NCI-H2081 treated with DMSO at 0.1 percent for 48 hours (cell line): ENCODE measurements at regions not wholly inside any gene's neighbourhood (a gene's known extent, or its start where the extent isn't known, plus 50 kb on each side); places are given as distances from the start of the nearest gene placed in this dataset.

Experiments used
- DNase-seq: peaks from one replicate; lab custom pipeline; 2025; lab: John Stamatoyannopoulos, UW

DNA sequence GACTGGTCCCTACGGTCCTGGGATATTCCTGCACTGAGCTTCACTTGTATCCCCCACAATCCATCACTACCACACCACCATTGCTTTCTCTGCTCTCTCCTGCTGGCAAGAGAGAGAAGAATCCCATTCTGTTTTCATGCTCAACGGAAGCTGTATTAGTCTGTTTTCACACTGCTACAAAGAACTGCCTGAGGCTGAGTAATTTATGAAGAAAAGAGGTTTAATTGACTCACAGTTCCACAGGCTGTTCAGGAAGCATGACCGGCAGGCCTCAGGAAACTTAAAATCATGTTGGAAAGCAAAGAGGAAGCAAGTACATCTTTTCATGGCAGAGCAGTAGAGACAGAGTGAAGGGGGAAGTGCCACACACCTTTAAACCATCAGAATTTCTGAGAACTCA is 260.4 kb upstream of the LYZL1 start:
- no peak for DNase-seq

DNA sequence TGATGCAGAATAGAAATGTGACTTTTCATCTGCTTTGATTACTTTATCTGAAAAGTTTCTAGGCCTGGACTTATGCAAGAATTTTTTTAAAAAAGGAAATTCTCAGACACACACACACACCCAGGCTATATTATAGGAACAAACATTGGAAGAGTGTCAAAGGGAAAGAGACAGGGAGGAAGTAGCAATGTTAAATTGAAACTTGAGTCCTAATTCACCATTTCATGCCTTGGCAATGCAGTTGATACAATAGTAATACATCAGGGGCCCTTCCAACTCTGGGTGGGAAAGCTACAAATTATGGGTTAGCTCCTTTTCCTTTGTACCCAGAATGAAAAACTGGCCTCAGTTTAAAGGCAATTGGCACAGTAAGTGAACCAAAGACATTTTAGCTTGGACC is 258.0 kb upstream of the LYZL1 start:
- no peak for DNase-seq

DNA sequence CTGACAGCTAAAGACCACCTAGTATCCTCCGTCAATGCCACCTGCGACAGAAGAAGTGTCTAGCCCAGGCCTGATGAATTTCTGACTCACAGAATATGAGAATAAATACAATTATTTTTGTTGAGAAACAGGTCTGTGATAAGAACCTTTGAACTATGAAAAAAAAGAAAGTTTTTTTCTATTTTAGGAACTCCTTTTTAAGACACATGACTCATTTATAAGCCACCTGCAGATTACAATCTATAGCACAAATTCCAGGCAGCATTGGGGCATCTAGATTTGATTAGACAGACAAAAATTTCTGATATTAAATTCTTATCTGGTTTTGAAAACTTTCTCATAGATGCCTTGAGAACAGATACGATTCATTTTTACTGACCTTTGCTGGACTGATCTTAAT is 256.7 kb upstream of the LYZL1 start:
- DNase-seq, result no peak

DNA sequence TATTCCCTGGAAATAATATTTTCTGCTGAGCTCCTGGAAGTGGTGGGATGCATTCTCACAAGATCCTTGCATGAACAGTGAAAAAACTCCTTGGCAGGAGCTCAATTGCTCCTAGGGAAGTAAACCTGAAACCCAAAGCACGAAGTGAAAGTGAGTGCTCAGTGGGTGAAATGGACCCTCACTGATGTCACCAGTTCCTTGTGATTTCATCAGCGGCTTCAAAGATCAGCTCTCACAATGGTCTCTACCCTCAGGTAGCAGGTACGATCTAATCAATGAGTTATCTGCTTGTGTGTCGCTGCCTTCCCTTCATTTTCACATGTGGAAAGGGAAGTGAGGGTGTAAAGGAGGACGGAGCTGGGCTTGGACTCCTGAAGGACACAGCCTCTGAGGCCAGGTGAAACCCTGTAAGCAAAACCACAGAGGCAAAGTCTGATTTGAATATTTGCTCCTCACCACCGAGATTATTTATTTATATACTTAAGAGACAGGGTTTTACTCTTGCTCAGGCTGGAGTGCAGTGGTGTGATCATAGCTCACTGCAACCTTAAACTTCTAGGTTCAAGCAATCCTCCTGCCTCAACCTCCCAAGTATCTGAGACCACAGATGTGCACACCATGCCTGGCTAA is 255.4 kb upstream of the LYZL1 start:
- DNase-seq, result no peak

DNA sequence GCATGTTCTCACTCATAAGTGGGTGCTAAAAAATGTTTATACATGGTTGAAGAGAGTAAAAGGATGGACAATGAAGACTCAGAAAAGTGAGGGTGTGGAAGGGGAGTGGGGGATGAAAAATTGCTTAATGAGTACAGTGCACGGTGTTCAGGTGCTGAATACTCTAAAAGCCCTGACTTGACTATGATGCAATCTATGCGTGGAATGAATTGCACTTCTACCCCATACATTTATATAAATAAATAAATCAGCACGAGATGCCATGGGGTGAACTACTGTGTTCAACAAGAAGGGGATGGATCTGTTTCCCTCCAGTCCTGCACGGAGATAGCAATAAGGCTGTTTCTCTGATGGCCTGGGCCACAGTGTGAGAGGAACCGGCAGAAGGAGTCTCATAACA is 254.3 kb upstream of the LYZL1 start:
- no peak for DNase-seq

DNA sequence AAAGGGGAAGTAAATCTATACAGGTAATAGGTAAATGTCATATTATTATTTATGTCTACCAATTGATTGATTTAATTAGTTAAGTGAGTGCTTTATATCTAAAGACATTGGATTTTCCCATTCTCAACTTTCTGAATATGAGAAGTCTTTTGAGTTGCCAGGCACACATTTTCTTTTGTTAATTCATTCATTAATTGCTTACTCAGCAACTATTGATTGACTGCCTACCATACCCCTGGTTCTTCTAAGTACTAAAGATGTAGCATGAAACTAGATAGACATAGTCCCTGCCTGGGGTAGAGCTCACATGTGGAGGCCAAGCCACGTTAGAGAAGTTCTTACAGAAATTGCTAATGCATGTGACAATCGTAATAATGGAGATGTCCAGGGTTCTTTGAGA is 253.1 kb upstream of the LYZL1 start:
- DNase-seq, result no peak

DNA sequence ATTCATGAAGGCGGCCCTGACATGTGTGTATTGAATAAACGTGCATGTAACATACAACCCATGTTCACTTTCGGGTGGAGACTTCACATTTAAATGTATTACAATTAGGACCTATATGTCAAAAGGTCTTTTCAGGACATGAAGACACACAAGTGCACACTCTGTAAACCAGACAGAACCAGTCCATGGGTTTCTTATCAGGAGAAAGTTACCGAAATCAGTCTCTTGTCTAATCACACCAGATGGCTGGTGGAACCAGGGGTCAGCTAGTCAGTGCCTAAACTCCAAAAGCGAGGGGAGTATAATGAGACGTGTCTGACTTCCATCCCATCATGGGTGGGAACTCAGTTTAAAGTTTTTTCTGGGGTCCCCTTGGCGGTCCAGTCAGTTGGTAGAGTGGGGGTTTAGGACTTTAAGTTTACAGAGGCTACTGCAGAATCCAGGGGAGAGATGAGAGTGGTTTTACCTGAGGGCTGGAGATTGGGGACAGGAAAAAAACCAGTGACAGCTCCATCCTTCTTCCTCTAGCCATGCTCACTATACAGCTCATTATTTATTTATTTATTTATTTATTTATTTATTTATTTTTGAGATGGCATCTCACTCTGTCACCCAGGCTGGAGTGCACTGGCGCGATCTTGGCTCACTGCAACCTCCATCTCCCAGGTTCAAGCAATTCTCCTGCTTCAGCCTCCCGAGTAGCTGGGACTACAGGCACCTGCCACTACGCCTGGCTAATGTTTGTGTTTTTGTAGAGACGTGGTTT is 251.3 kb upstream of the LYZL1 start:
- DNase-seq, result no peak

DNA sequence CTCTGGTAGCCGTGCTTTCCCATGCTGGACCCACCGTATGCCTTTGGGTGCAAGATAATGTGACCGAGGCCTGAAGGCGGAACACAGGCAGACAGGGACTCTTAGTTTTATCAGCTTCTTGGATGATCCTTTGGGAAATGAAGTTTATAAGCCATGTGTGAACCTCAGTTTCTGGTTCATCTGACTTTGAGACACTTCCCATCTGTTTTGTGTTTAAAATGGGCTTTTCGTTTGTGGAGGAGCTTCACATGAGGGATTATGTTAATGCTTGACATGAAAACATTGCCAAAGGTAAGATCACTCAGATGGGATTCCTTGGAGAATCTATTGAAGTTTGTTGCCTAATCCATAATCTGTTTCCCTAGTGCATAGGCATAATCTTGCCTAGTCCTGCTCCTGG is 249.8 kb upstream of the LYZL1 start:
- DNase-seq, result no peak

DNA sequence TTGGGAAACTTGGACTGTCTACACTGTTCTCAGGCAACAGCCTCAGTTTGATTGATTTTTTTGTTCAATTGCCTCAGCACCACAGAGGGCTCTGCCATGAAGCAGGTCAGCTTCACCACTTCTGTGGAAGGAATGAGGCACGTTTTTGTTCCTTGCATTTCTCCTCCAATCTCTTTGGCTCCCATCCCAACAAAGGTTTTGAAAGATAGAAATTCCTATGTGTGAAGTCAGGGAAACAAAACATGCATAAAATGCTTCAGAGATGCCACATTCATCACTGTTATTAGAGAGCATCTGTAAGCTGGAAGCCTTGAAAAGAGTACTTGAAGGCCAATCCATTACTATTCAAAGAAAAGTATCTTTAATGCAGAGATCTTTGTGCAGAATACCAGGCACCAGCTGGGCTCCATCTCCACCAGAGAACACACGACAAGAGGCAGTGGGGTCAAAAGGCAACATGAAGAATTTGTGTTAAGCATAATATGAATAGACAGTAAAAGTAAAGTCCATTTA is 249.1 kb upstream of the LYZL1 start:
- DNase-seq, result no peak

DNA sequence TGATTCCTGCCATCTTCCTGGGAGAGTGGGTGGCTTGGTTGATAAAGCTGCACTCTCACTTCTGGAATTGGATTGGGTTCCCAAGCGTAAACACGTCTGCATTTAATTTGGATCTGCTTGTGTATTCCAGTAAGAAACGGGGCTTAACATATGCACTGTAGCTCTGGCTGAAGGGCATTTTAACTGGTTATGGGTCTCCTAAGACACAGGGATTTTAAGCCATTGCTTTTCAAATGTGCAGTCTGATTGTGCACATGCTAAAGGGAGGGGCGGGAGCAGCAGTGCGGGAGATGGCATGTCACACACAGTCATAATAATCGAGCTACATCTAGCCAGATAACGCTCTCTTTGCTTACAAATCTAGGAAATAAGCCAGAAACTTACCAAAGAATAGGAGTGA is 247.3 kb upstream of the LYZL1 start:
- DNase-seq, result no peak

DNA sequence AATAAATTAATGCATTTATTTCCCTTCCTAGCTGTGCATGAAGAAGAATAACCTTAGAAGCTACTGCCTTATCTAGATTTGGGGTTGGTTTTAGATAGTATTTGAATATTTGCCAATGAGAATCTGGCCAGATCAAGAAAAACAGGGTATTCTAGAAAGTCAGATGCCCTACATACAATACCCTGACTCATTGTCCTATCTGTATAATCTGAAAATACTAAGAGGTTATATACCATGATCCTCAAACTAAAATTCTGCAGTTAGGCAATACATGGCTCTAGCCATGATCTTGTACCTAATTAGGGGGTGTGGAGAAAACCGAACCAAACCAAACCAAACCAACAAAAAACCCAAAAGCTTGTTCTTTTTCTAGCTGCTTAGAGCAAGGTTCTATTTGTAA is 240.4 kb upstream of the LYZL1 start:
- no peak for DNase-seq

DNA sequence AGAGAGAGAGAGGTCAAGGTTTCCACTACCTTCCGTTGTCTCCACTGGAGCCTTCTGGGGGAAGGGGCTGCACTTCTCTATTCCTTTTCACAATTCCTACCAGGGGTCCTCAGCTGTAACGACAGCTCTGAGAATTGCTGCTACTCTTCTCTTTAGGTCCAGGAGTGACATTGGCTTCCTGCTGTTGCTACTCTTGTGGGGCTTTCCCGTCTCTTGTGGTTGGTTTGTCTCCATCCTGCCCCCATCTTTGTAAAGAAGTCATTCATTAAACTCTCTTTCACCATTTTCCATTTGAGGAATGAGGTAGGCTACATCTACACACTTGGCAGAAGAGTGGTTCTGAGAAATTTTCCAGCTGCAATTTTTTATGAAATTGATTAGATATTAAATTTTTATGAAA is 238.8 kb upstream of the LYZL1 start:
- no peak for DNase-seq

DNA sequence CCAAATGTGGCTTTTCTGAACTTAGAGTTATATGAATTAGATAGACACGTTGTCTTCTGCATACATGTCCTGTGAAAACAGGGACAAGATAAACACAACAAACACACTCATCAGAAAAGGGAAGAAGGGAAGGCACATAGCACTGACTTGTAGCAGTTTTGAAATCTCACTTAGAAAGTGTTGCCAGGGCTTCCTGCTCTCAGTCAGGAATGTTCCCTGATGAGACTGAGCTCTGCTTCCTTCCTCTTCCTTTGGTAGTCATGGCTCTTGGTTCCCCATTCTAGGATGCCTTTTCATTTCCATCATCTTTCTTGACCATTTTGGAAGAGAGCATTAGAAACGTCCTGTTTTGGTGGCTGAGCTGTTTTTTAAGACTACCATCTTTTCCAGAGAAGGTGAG is 233.8 kb upstream of the LYZL1 start:
- DNase-seq, result no peak

DNA sequence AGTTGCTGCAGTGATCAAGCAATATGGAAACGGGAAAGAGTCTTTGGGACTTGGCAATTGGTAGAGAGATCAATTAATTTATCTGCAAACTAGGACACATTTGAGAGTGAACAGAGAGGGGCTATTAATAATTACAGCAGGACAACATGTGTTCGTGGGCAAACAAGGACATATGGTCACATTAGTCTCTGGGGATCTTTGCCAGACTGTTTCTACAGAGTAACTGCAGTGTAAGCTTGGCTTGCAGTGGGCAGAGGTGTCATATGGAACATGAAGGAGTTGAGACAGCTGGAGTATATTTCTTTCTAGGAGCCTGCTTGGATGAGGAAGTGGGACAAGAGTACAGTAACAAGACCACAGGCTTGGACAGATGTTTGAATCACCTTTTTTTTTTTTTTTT is 232.1 kb upstream of the LYZL1 start:
- no peak for DNase-seq

DNA sequence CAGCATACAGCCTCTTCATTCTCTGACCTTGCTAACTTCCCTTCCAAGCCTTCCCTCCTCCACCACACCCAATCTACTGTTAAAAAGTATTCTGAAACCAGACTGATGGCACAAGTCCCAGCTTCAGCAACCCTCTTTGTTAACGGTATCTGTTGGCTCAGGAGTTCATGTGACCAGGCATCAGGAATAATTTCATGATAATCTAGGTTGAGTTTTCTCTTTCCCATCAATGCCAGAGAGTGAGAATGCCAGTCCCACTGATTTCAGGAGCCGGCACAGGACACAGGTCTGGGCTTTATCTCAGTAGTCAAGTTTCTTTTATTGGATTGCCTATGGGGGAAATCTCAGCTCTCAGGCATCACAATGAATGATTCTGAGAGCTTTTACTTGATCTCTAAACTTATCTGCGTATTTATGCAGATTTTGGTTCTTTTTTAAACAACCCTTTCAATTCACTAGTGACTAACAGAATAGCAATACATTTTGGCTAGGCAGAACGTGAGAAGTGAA is 231.0 kb upstream of the LYZL1 start:
- DNase-seq, result no peak

DNA sequence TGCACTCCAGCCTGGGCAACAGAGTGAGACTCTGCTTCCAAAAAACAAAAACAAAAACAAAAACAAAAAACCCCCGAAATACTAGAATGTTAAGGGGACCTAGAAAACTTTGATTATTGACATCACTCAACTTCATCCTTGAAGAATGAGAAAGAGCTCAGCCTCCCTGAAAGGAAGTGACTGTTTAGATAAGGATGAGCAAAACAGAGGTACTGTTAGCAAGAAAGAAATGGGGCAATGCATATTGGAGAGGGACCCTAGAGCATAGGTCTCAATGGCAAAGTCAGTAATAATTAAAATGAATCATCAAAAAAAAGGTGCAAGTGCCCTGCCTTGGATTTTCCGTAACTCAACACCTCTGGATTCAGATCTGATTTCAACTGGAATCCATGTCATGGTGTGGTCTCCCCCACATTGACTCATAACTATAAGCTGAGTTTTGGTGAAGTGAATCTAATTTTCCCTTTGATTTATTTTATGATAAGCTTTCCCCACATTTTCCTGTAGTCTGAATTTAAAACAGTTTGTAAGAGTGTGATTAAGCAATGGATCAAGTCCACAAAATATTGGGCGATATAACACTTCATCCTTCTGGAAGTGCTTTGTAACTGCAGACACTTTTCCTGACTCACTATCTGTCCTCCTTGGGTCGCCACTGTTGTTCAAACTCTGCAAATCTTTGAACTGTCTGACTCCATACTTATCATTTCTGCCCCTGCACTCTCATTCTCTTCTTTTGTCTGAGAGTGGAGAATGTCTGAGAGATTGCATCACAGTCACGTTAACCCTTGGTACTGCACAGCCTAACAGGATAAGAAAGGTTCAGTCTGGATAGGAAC is 224.8 kb upstream of the LYZL1 start:
- no peak for DNase-seq

DNA sequence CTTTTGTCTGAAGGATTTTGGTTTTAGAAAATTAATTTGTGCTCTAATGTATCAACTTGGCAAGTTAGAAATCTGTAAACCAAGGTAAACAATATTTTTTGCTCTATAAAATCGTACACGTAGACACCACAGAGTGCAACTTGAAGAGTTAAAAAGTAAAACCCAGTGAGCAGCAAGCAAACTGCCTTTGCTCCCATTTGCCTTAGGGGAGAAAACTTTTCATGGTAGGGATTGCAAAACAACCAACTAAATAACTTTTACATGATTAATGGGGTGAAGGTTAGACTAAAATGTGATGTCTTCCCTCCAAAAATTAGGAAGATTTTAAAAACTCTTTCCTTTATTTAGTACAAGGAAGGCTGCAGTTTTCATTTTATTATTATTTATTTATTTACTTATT is 224.2 kb upstream of the LYZL1 start:
- DNase-seq, result no peak

DNA sequence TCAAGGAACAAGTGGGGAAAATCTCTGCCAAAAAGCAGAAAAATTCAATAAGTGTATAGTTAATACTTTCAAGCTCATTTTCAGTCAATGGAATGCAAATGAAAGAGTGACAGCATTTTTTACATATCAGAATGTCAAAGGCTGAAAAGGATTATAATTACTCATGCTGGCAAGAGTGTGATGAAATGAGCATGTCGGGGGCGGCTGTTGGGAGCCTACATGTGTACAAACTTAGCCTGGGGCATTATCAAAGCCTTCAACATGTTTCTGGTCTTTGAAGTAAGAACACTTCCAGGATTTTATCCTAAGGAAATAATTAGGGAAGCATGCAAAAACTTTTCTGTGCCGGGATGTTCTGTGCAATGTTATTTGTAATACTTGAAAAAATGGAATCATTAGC is 221.7 kb upstream of the LYZL1 start:
- DNase-seq, result no peak

DNA sequence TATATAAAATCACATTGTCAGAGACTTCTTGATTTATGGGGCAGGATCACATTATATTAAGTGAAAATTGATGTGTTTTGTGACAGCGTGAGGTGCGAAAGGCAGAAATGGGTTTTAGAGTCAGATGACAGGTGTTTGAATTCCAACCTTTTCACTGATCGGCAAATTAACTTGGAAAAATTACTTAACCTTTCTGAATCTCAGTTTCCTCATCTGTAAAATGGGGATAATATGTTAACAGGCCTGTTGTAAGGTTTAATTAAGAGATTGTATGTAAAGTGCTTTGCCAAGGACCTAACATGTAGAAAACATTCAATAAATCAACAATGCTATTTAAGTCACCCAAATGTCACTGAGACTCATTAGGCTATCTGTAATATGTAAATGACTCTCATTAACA is 221.2 kb upstream of the LYZL1 start:
- no peak for DNase-seq

DNA sequence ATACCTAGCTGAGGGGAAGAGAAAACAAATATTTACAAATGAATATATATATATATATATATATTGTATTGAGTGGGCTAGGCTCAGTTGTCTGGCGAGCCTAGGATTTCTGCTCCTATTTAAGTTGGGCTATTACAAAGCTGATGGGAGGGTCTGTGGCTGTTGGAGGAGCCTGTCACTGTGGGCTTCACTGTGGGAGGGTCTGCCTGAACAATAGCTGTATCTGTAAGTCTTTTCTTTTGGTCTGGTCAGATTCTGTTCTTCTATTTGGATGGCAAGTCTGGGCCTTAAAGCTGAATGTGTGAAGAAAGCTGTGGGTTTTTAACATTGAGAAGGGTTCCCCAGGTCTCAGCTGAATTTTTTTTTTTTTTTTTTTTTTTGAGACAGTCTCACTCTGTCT is 220.6 kb upstream of the LYZL1 start:
- DNase-seq, result no peak

DNA sequence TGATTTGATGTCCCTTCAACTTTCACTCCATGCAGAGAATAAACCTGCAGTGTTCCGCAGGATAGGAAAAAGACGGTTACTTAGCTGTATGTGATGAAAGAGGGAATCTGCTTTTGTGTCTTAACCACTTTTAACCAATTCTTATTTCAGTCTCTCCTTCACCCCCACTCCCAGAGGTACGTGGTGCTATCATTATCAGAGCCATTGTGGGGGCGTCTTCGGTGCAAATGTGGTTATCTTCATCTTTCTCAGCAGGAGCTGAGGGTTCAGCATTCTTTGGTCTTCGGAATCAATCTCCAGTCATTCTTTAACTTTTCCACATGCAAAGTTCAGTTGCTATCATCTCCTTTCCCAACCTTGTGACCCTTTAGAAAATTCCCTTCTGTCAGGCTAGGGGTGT is 219.9 kb upstream of the LYZL1 start:
- no peak for DNase-seq

DNA sequence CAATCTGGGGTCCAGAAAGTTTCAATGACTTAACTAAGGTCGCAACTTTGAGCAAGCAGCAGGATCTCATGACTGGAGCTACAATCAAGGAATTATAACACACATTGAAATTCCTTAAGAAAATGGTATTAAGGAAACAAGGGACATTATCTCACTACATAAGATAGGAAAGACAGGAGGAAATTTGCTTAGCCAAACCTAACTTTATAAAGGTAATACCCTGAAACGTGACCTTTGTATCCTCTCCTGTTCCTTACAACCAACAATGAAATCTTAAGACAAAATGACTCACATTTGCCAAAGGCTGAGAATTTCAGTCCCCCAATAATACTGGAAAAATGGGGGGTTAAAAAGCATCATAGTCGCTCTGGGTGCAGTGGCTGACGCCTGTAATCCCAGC is 218.9 kb upstream of the LYZL1 start:
- DNase-seq, result no peak

DNA sequence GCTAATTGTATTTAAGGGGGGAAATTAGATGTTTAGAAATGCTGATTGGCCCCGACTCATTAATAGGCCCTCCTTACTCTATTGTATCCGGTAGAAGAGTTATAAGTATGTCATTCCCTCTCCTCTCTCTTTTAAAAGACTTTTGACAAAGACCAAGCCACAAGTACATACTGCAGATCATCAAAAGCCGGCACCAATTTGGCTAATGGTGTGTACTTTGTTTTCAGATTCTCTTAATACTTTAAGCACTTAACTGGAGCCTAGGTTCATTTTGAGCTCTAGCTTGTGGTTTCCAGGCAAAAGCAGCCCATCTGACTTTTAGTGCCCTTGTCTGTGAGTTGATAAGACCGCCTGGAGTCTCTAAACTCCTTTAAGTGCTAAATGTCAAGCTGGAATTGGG is 210.0 kb upstream of the LYZL1 start:
- DNase-seq, result no peak
